HG03159 (cell line): ENCODE measurements at regions not wholly inside any gene's neighbourhood (a gene's known extent, or its start where the extent isn't known, plus 50 kb on each side); places are given as distances from the start of the nearest gene placed in this dataset.

Experiments
- ATAC-seq: cut with Tn5 transposase; IDR thresholded peaks from one replicate; pipeline ENCODE4 v1.9.1; 2021; ENCODE audit warnings: mild to moderate bottlenecking, moderate library complexity; ENCODE audit not compliant: unreplicated experiment

DNA sequence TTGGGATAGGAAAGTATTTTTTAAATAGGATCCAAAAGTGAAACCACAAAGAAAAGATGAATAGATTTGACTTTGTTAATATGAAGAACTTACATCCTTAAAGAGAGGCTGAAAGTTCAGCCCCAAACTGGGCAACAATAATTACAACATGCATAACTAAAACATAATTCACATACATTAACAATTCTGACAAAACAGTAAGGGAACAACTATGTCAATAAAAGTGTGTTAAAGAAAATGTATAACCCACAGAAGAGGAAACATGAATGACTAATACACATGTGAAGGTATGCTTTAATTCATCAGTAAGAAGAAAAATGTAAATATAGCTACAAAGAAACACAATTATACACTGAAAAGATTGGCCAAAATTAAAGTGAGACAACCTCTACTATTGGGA lies 1597.6 kb upstream of the MIR17HG start:
- no peak for ATAC-seq

DNA sequence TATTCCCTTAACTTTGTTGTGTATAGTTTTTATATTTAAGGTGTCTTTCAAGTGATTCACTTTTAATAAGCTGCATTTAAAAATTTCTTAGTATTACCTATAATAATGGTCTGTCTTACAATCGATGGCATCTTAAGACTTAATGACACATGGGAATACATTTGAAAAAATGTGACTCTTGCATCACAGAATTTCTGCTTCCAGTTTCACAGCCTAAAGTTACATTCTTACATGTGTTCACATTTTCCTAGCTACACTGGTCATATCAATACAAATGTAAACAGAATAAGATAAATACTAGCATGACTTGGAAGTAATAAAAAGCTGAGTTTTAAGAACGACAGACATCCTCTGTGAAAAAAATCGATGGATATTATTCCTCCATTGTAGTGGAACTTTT lies 1597.1 kb upstream of the MIR17HG start:
- no peak for ATAC-seq

DNA sequence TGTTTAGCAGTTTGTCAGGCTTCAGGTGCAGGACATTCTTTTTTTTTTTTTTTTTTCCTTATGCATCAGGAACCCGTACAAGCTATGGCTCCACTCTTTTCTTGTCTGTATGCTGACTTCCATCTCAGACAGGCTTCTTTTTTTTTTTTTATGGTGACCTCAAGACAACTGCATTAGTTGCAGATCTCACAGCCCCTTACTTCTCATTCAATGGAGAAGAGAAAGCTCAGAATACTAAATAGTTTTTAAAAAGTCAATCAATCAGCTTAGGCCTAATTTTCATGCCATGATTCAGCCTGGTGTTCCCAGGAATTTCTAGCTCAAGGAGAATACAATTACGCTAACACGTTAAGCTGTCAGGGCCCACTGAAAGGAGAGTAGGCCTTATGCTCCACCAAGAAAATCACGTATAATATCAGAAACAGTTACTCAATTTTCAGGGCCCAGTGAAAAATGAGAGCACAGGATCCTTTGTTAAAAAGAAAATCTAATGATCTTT lies 1596.0 kb upstream of the MIR17HG start:
- ATAC-seq = no peak

DNA sequence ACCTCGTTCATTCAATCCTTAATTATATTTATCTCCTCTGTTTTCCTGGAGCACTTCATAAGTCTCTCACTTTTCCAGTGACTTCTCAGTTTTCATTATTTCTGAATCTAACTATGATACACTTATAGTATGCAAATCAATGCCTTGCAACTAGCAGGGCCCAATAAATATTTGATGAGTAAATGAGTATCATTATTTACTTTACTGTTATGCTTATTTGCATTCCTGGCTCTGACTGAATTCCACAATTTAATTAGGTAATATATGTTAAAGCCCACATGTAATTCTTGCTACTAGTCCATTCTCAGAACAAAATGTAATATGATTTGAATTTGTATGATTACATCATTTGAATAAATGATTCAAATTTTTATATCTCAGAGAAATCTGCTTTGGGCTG lies 1595.1 kb upstream of the MIR17HG start:
- no peak for ATAC-seq

DNA sequence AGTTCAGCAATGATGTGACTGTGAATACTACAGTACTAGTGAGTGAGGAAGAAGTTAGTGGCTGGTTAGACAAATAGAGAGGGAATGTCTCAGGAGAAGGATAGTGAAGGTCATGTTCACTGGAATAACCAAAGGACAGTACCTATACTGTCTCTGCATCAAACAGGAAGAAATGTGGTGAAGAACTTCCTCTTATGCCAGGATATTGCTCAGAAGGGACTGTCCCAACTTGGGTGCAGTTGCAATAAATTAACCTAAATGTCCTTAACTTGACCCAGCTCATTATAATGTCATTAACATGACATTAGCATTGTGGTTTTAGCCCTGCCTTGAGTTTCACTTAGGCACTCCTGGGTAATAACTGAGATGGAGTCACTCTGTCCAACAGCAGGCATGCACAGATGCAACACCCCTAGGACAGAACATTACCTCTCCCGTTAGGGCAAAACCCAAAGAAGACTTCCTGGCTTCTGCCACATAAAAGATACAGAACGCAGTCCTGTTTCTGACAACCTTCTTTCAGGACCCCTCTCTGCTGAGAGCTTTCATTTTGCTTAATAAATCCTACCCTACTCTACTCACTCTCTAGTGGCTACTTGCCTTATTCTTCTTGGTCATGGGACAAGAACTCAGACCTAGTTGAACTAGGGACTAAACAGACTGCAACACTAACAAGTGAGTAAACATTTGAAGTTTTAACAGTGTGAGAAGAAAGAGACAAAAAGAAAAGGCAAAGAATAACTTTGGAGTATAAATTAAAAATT lies 1591.6 kb upstream of the MIR17HG start:
- ATAC-seq = no peak

DNA sequence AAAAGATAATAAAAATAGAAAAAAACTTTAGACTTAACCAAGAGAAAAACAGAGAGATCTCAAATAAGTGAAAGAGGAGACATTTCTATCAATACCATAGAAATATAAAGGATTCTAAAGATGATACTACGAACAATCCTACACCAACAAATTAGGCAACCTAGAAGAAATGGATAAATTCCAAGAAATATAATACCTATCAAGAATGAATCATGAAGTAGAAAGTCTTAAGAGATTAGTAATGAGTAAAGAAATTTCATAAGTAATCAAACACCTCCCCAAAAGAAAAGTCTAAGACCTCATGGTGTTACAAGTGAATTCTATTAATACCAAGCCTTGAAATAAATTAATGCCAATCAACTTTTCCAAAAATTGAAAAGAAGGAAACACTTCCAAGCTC lies 1584.5 kb upstream of the MIR17HG start:
- ATAC-seq = no peak

DNA sequence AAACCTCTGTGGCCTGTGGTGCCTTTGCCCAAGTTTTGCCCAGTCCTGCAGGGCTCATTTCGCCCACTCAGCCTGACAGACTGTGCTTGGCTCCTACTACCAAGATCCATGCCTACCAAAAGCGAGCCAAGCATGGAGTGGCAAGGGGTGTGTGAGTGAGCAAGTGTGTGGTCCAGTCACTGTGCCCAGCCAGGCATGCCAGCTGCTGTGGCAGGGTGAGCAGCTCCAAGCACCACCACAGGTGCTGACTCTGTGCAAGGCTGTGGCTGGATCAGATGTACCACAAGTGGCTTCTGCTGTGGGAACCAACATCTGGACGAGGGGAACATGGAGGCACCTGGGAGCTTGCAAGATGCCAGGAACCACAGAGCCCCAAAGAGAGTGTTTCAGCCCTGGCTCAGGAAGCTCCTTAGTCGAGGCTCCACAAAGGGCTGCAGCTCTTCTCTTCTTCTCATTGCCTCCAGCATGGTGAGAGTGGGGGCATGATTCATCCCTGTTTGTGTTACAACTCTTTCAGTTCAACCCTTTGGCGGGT lies 1564.2 kb upstream of the MIR17HG start:
- no peak for ATAC-seq

DNA sequence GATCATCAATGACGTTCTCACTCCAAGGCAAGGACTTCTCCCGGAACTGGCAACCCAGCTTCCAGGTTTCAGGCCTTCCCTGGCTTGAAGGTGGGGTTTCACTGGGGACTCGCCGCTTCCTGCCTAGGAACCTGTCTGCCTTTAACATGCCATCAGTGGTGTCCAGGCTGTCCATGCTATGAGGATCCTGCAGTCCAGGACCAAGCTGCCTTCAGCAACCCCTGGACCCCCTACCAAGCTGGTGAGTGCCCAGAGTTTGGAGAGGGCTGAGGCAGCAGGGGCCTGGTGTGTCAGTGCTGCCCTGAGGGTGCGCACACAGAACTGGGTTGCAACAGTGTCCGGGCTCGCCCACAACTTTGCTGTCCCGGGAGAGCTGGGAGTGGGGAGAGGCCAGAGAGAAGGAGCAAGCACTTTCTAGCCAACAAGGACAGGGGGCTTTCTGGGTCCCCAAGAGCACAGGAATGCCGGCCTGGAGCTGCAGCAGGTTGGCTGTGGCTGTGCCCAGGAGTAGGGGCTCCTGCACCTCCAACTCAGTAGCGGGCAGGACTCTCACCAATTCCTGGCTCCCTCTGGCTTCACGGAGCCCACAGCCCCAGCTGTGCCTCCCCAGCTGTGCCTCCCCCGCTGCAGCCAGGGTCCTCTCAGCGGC lies 1563.2 kb upstream of the MIR17HG start:
- ATAC-seq = no peak

DNA sequence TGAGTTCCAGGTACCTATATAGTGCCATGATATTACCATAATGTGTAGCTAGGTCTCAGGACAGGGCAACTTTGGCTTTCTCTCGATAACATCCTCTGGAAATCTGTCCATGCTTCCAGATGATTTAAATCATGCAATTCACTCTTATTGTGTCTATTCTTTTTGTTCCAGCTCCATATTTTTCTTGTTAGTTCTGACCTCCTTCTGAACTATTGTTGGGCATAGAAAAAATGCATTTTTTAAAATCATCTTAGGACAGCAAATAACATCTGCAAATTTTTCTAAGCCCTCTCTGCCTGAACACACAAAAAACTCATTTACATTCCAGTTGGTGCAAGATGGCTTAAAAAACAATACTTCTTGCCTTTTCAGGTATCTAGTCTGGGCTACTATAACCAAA lies 1561.0 kb upstream of the MIR17HG start:
- ATAC-seq = no peak

DNA sequence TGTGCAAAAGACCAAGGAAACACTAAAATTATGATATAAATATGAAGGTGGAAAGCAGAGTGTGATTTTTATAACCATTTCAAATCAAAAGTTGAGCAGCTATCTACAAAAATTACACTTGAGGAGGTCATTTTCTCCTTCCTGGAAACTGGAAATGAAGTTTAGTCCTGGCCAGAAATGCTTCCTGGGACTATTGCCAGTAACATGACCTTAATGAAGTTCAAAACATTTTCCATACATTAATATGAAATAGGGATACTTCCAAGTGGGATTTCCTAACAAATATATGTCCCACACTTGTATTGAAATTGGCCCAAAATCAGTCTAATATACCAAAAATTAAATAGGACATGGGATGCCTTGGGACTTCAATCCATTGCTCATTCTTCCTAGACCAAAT lies 1556.8 kb upstream of the MIR17HG start:
- no peak for ATAC-seq

DNA sequence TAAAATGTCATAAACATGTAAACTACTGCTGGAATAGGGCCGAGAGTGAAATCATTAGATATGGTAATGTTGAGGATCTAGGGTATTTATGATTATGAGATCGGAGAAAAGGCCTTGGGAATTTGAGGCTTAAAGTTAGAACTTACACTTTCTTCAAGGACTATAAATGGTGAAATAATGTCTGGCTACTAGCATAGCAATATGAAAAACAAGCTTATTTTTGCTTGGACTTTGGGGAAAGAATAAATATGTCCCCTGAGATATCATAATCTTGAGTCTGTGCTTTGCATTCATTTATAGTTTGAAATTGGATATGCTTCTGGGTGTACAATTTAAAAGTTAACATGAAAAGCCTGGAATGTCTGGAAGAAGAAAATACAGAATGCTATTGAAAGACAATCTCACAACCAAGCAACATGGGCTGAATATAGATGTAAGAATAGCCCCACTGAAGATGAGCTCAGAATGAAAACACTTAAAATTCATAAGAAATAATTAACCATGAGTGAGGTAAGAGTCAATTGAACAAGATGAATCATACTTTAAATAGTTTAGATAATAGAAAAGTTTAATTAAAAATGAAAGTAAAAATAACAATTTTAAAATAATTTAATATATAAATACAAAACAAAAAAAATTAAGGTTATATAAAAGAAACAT lies 1555.4 kb upstream of the MIR17HG start:
- ATAC-seq = no peak

DNA sequence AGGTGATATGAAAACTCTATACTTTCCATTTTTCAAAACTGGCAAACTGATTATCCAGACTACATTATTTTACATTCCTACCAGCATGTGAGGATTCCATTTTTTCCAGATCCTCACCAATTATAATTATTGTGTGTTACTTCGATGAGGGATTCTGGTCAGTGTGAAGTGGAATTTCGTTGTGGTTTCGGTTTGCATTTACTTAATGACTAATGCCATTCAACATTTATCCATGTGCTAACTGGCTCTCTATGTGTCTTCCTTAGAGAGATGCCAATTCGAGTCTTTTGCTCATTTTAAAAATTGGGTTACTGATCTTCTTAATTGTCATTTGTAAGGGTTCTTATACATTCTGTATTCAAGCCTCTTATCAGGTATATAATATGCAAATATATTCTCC lies 1551.3 kb upstream of the MIR17HG start:
- ATAC-seq = no peak

DNA sequence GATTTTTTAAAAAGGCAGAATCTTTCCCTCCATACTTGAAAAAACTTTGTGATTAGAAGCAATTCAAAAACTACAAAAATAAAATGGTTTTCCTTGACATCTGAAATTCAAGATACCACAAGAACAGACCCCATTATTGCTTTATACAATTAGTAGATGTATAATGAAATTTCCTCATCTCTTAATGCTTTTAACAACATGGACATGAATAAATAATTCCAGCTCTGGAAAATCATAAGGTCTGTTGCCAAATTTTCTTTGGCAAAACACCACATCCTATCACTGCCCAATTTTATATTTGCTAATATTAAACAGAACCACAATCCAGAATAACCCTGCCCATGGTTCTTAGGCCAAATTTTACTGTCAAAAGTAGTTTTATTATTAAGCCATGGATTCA lies 1543.6 kb upstream of the MIR17HG start:
- no peak for ATAC-seq

DNA sequence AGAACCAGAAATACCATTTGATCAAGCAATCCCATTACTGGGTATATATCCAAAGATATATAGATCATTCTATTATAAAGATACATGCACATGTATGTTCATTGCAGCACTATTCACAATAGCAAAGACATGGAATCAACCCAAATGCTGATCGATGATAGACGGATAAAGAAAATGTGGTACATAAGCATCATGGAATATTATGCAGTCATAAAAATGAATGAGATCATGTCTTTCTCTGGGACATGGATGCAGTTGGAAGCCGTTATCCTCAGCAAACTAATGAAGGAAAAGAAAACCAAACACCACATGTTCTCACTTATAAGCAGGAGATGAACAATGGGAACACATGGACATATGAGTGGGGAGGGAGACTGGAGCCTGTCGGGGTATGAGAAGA lies 1540.9 kb upstream of the MIR17HG start:
- no peak for ATAC-seq

DNA sequence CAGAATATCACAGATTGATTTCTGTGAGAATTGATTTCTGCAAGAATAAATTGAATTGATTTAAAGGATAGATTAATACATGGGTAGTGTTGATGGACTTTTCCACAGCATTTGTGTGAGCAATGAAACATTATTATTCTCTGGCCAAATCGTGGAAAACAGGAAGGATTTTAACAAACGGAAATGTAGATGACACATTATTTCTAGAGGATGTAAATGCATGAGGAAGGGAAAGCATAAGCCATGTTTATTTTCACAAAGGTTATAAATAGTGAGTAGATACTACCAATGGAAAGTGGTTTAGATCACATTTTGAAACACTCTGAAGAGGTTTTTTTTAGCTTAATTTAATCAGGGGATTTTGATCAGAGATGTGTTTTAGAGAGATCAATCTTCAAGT lies 1534.6 kb upstream of the MIR17HG start:
- ATAC-seq = no peak

DNA sequence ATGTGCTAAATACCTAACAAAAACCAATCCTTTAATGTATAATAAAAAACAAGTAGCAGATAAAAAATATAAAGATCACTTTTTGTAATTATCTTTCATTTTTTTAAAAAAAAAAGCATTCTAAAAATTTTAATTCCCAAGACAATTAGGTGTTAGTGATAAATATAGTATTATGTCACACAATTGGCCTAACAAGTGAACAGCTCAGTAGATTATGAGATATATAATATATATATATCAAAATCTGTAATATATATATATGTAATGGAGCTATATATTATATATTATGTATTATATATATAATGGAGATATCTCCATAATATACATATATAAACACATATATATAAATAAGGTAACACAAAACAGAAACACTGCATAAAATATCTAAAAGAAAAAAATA lies 1531.1 kb upstream of the MIR17HG start:
- no peak for ATAC-seq

DNA sequence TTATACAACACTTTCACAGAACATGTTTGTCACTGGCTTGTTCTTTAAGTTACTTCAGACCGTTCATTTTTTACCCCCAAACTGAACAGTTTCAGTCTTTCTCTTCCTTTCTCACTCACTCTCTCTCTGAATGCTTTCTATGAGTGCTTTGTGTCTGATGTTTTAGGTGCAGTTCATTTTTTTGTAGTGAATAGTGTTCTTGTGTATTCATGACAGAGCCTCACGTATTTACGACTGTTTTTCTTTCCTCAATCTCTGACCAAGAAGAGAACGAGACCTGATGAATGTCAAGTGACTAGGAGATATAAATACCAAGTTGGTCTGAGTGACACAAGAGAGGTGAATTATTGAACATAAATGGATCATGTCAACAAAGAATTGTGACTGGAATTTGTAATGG lies 1525.0 kb upstream of the MIR17HG start:
- ATAC-seq = no peak

DNA sequence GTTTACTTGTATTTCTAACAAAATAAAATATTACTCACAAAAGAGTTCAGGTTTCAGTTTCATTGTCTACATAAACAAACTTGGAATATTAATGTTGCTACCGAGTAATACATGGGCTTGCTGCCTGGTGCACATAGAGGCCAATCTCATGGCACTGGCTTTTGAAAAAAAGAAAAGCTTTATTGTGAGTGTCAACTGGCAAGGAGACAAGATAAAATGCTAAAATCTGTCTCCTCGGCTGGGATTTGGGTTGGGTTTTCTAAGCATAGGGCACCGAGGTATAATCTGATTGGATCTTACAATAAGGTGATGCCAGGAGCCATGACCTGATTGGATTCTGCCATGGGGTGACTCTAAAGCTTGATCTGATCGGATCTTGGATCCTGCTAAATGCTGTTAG lies 1519.9 kb upstream of the MIR17HG start:
- ATAC-seq = no peak

DNA sequence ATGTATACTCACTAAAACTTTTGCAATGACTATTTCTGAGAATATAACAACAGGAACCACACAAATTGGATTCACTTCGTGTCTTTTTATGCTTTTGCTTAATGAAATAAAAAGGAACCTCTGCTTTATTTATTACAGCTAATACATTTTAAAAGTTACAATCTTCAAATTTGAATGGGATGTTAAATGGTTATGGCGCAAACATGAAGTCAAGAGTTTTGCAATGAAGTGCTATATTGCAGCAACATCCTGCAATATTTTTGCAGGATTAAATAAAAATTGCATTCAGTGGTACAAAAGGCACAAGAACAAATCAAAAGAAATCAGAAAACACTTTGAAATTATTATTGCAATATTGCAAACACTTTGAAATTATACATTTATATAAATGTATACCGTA lies 1519.0 kb upstream of the MIR17HG start:
- no peak for ATAC-seq

DNA sequence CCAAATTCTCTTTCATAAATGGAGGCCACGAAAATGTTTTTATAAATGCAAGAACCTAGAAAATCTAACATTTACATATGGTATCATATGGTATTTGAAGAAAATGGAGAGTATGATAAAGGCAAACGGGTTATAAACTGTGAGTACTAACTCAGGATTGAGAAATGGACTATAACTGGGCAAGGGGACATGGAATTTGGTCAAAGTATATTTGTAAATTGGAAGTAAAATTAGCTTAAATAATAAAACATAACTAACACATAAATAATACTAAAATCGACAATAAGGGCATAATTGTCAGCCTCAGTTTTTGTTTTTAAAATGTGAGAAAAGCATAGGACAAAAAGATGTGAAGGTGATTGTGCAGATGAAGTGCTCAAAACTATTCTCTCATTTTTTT lies 1516.3 kb upstream of the MIR17HG start:
- ATAC-seq = no peak

DNA sequence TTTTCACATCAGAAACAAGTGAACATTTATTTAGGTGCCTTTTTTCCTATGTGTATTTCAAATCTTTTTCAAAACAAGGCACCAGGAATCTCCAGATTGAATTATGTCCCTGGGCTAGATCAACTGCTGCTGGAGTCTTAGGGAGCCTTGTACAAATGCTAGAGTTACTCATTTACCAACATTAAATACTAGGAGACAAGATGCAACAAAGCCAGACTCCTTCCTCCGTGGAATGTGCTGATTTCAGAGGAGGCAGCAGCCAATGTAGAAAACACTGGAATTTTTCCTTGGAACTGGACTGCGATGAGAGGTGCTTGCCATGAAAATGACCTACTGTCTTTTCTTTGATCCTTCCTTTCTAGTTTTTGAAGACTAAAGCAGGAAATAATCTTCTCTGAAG lies 1514.7 kb upstream of the MIR17HG start:
- no peak for ATAC-seq

DNA sequence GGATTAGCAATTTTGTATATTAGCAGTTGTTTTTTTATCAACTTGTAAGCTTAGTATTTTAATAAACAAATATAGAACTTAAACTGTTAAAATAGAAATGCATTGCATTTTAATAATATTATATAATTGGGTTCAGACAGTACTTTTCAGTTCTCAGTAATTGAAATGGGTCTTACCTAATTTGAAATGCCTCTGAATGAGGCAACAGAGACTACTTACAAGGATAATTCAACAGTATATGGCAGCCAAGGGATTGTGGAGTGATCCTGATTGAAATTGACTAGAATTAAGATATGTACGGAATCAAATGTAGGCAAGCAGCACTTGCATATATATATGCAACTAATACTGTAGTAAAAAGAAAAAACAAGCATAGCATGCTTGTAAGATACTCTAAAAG lies 1503.9 kb upstream of the MIR17HG start:
- no peak for ATAC-seq
